ENCODE measurements at regions not wholly inside any gene's neighbourhood (a gene's known extent, or its start where the extent isn't known, plus 50 kb on each side); places are given as distances from the start of the nearest gene placed in this dataset.
"Not testable (repeated sequence)": the region's sequence is repeated elsewhere in the genome, so short reads cannot be mapped to it uniquely, and the experiment has no call there.

DNA sequence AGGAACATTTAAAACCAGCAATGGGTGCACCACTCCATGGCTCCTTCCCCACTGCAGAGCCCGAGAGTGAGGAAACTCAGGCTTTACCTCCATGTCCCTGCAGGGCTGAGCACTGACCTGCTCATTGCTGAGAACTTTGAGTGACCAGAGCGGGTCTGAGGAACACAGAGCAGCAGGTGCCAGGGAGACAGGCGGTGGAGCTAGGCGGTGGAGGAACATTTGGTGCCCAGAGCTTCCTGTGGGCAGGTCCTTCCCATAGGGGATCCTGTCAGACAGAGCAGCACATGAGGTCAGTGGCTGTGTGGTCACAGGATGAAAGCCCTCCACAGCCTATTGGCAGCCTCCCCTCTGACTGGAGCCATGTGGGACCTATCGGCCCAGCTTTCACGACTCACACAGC lies 538.5 kb downstream of the RPIA start:
- POLR2A ChIA-PET; H3K4me3 Mint-ChIP-seq; CTCF ChIA-PET; H3K9me3 Mint-ChIP-seq; DNase-seq; H3K36me3 Mint-ChIP-seq (ENCODE audit: low read depth); H3K4me1 Mint-ChIP-seq; H3K27ac Mint-ChIP-seq; H3K27me3 Mint-ChIP-seq: not testable (repeated sequence)

DNA sequence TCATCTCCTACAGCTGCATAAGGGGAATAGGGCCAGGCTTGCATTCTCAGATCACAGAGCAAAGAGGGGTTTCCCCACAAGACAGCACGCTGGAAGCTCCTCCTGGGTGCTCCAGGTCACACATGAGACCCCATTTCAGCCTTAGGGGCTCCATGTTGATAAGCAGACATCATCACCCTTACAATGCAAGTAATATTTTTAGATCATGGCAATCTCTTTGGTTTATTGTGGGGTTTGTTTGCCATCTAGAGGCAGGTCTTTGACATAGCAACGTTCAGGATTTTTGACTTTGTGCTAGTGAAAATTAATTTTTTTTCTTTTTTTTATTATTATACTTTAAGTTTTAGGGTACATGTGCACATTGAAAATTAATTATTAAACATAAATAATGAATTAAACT lies 539.8 kb downstream of the RPIA start:
- H3K27ac Mint-ChIP-seq; H3K36me3 Mint-ChIP-seq (ENCODE audit: low read depth); H3K9me3 Mint-ChIP-seq; H3K4me3 Mint-ChIP-seq; POLR2A ChIA-PET; CTCF ChIA-PET; H3K4me1 Mint-ChIP-seq; DNase-seq; H3K27me3 Mint-ChIP-seq: not testable (repeated sequence)

DNA sequence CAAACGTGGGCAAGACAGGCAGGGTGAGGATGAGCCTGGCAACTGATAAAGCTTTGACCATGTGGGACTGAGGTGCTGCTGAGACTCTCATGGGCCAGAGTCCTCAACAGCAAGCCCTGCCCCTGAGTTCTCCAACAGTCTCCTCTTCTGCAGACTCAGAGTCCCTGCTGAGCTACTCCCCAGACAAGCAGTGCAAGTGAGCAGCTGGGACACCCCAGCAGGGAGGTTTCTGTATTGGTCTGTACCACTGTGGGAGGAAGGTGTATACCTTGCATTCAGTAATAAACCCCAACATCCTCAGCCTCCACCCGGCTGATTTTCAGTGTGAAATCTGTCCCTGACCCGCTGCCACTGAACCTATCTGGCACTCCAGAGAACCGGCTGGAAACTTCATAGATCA lies 542.5 kb downstream of the RPIA start:
- CTCF ChIA-PET; POLR2A ChIA-PET; DNase-seq; H3K27me3 Mint-ChIP-seq; H3K4me3 Mint-ChIP-seq; H3K9me3 Mint-ChIP-seq; H3K36me3 Mint-ChIP-seq (ENCODE audit: low read depth); H3K4me1 Mint-ChIP-seq; H3K27ac Mint-ChIP-seq: not testable (repeated sequence)

DNA sequence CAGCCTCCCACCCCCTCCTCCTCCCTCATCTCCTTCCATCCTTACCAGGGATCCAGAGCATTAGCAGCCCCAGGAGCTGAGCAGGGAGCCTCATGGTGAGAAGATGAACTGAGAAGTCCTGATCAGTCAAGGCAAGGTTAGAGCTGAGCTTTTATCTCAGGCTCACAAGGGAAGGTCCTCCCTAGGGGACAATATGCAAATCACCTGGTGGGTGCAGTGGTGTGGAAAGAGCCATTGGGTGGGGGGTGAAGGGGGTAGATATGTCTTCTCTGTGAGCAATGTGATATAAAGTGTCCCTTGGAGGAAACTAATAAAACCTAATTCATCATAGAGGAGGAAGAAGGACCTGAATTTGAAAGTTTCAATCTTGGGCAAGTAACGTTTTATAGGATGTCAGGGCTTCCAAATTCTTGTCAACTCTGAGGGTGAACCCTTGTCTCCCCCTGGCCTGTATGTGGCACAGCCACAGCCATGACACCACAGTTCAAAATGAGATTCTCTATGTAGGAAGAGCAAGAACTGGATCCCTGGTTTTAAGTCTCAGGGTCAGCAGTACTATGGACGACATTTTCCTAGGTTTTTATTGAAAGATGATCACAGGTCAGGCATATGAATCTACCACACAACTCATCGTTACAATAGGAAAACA lies 543.5 kb downstream of the RPIA start:
- H3K4me3 Mint-ChIP-seq; POLR2A ChIA-PET; H3K36me3 Mint-ChIP-seq (ENCODE audit: low read depth); DNase-seq; H3K9me3 Mint-ChIP-seq; H3K27me3 Mint-ChIP-seq; CTCF ChIA-PET; H3K4me1 Mint-ChIP-seq; H3K27ac Mint-ChIP-seq: not testable (repeated sequence)

DNA sequence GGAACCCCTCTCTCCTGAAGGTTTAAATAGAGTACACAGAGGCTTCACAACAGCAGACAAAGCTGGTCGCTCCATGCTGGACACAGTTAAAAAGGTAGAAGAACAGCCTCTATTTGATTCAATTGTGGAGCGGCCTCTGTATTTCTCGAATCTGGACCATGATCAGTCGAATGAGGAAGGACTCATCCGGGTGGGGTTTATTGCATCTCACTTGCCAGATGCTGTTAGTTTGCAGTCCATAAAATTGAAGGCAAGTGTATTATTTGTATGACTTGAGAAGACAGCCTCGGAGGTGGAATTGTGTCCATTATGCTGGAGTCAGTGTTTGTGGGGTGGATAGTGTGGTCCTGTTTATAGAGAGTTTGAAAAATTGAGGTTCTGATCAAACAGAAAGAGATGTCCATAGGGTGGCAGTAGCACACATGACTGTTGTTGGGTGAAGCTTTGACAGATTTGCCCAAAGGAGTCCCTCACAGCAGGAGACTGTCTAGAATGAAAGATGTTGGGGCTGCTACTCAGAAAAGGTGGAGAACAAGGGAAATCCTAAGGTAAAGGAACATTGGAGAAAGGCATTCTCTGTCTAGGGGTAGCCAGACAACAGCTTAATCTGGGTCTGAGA lies 545.5 kb downstream of the RPIA start:
- H3K9me3 Mint-ChIP-seq; H3K4me3 Mint-ChIP-seq; DNase-seq; H3K36me3 Mint-ChIP-seq (ENCODE audit: low read depth); H3K27ac Mint-ChIP-seq; H3K4me1 Mint-ChIP-seq; H3K27me3 Mint-ChIP-seq; POLR2A ChIA-PET; CTCF ChIA-PET: not testable (repeated sequence)

DNA sequence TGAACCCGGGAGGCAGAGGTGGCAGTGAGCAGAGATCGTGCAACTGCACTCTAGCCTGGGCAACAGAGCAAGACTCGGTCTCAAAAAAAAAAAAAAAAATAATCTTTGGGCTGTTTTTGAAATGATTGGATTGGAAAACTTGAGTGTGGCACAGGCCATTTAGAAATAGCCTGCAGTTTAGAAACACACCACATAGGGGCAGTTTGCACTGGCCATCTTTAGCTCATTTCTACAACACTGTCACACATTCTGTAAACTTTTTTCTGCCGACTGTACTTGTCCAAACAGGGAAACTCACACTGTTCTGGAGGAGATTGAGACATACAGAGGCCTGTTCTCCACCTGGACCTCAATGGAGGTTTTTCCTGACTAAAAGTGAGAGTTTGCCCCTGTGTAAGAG lies 546.3 kb downstream of the RPIA start:
- H3K36me3 Mint-ChIP-seq (ENCODE audit: low read depth); H3K27ac Mint-ChIP-seq; H3K4me1 Mint-ChIP-seq; H3K4me3 Mint-ChIP-seq; H3K27me3 Mint-ChIP-seq; H3K9me3 Mint-ChIP-seq; POLR2A ChIA-PET; DNase-seq; CTCF ChIA-PET: not testable (repeated sequence)

DNA sequence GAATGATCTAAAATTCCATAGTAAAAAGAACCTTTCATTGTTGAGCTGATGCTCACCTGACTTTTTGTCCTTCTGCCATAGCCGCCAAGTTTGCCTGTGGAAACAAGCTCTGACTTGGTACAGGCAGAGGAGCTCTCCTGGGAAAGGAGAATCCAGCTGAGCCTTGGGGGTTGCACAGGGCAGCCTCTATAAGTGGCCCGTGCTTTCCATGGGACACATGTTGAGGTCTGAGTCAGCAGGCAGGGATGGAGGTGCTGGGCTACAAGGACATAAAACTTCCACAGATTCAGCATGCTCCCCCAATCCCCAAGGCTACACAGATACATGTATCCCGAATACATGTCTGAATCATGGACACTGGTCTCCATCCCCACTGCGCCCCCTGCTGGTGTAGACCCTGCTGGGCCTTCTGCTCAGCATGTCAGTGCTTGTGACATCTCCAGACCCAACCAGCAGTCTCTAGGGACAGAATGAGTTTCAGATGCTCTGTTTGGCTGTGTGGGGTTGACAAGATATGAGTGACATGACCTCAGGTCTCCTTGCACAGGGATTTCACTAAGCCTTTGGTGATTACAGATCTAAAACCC lies 551.7 kb downstream of the RPIA start:
- H3K4me1 Mint-ChIP-seq; H3K36me3 Mint-ChIP-seq (ENCODE audit: low read depth); H3K27me3 Mint-ChIP-seq; H3K27ac Mint-ChIP-seq; CTCF ChIA-PET; DNase-seq; H3K9me3 Mint-ChIP-seq; H3K4me3 Mint-ChIP-seq; POLR2A ChIA-PET: not testable (repeated sequence)

DNA sequence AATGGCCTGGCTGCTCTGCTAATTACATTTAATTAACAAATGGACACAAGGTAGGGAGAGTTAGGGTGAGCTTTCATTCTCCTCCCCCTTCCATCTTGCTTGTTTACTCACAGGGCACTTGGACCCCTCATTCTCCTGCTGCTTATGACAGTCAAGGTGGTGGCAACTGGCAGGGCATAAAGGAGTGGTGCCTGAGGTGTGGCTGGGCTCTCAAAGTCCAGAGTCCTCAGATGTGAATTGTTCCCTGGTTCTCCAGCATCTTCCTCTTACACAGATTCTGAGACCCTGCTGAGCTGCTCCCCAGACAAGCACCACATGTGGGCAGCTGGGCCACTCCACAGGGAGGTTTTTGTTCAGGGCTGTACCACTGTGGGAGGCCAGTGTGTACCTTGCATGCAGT lies 552.9 kb downstream of the RPIA start:
- H3K27ac Mint-ChIP-seq; DNase-seq; H3K27me3 Mint-ChIP-seq; H3K4me1 Mint-ChIP-seq; POLR2A ChIA-PET; CTCF ChIA-PET; H3K9me3 Mint-ChIP-seq; H3K4me3 Mint-ChIP-seq; H3K36me3 Mint-ChIP-seq (ENCODE audit: low read depth): not testable (repeated sequence)

DNA sequence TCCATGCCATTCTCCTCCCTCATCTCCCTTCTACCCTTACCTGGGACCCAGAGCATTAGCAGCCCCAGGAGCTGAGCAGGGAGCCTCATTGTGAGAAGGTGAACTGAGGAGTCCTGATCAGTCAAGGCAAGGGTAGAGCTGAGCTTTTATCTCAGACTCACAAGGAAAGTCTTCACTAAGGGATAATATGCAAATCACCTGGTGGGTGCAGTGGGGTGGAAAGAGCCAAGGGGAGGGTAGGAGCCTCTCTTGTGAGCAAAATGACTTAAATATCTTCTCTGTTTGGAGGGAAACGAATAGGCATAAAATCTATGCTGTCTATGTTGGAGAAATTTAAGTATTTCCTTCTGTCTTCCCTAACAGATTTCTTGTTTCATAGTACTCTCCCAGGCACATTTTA lies 554.0 kb downstream of the RPIA start:
- H3K4me3 Mint-ChIP-seq; H3K4me1 Mint-ChIP-seq; DNase-seq; CTCF ChIA-PET; H3K9me3 Mint-ChIP-seq; H3K36me3 Mint-ChIP-seq (ENCODE audit: low read depth); H3K27me3 Mint-ChIP-seq; POLR2A ChIA-PET; H3K27ac Mint-ChIP-seq: not testable (repeated sequence)

DNA sequence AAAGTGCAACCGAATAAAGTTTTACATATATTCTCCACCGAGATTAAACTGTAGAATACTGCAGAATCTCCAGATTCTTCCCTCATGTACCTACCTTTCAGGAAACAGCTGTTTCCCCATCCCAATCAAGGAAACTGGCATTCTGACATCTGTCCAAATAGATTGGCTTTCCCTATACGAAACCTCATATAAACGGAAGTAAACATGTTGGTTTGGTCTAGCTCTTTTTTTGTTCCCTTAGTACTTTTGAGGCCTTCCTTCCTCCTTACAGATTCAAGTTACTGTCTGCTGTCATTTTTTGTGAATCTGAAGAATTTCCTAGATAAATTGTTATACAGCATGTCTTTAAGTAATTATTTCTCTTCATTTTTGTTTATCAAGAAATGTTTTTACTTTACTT lies 554.6 kb downstream of the RPIA start:
- not testable (repeated sequence) for H3K4me3 Mint-ChIP-seq, H3K27ac Mint-ChIP-seq

DNA sequence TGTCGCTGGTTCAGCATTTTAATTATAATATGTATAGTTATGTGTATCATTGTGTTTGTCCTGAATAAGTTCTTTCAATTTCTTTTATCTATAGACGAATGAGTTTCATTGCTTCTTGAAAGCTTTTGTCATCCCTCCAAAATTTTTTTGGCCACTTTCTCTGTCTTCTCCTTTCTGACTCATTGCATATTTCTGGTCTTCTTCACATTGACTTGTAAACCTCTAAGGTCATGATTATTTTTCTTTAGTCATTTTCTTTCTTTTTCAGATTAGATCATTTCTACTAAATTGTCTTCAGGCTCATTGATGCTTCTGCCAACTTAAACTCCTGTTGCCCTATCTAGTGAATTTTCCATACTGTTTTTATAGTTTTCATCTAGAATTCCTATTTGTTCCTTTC lies 555.1 kb downstream of the RPIA start:
- H3K27me3 Mint-ChIP-seq; H3K4me3 Mint-ChIP-seq; POLR2A ChIA-PET; CTCF ChIA-PET; DNase-seq; H3K4me1 Mint-ChIP-seq; H3K36me3 Mint-ChIP-seq (ENCODE audit: low read depth); H3K27ac Mint-ChIP-seq; H3K9me3 Mint-ChIP-seq: not testable (repeated sequence)

More for the DNA sequence above, 554.6 kb downstream of the RPIA start:
- H3K9me3 Mint-ChIP-seq; H3K36me3 Mint-ChIP-seq (ENCODE audit: low read depth); DNase-seq; CTCF ChIA-PET; POLR2A ChIA-PET; H3K27me3 Mint-ChIP-seq; H3K4me1 Mint-ChIP-seq: not testable (repeated sequence)

DNA sequence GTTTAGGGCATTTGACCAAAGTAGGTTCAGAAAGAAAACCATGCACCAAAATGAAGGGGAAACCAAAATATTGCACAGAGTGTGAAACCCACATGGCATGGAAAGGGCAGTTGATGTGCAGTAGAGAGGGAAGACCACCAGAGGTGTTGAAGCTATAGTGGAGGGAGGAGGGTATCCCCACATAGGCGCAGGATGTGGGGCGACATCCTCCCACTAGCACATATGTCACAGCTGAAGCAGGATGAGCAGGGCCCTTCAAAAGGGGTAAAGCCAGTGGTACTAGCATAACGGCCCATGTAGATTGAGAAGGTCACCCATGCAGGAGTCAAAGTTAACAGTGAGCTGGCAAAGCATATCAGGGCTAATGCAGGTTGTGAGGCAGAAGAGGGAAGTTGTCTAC lies 563.5 kb downstream of the RPIA start:
- H3K4me1 Mint-ChIP-seq; H3K27ac Mint-ChIP-seq; POLR2A ChIA-PET; DNase-seq; H3K4me3 Mint-ChIP-seq; H3K27me3 Mint-ChIP-seq; H3K36me3 Mint-ChIP-seq (ENCODE audit: low read depth); H3K9me3 Mint-ChIP-seq; CTCF ChIA-PET: not testable (repeated sequence)

DNA sequence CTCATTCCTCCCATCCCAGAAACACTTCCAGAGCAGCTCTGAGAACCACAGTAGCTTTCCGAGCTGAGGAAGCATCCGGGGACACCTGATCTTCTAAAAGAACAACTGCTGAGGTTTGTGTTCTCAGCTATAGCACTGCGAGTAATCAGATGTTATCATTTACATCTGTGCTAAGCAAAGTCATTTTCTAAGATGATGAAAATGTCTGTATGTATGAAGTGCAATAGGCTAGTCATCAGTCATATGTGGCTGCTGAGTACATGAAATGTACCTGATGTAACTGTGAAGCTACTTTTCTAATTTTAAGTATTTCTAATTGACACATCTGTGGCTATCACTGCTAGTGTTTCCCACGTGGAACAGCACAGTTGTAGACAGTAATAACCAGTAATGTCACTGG lies 582.0 kb downstream of the RPIA start:
- H3K36me3 Mint-ChIP-seq (ENCODE audit: low read depth) = not testable (repeated sequence)

DNA sequence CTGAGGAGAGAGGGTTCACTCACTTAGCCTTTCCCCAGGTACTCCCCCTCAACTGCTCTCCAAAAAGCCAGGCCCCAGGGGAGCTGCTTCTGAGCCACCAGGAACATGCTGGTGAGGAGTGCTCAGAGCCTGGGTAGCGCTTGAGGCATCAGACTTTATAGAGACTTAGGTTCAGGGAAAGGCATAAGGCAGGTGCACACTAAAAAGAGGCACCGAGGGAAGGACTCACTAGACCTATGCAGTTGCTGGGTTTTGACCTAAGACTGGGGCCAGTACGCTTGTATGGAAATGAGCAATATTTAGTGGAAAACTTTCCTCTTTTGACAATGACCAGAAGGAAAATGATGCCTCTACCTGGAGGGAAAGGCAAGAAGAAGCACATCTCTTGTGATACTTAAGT lies 589.1 kb downstream of the RPIA start:
- H3K4me3 Mint-ChIP-seq; H3K4me1 Mint-ChIP-seq; H3K27ac Mint-ChIP-seq; H3K36me3 Mint-ChIP-seq (ENCODE audit: low read depth); H3K9me3 Mint-ChIP-seq; H3K27me3 Mint-ChIP-seq; DNase-seq; CTCF ChIA-PET; POLR2A ChIA-PET: not testable (repeated sequence)

More for the DNA sequence above, 582.0 kb downstream of the RPIA start:
- H3K9me3 Mint-ChIP-seq, H3K27me3 Mint-ChIP-seq, CTCF ChIA-PET, H3K4me3 Mint-ChIP-seq, DNase-seq, H3K27ac Mint-ChIP-seq, H3K4me1 Mint-ChIP-seq, POLR2A ChIA-PET: not testable (repeated sequence)

All from activated CD4-positive, alpha-beta T cell treated with anti-CD3 and anti-CD28 coated beads, Interleukin-2, amount 10 ng/mL, durations not matched to agents 7 days and 5 days (primary cell).